Liver (tissue), 8 donors: ENCODE measurements at regions not wholly inside any gene's neighbourhood (a gene's known extent, or its start where the extent isn't known, plus 50 kb on each side); places are given as distances from the start of the nearest gene placed in this dataset.

Experiments used
- DNase-seq: peaks from one replicate; pipeline ENCODE4 v3.0.0-alpha.2; 2017; ENCODE audit warnings: low spot score
- H3K27ac ChIP-seq, 2 donors: one replicate each; pipeline ENCODE4 v1.7.0; 2013; ENCODE audit warnings: inconsistent platforms in 2 of 2, low read length in 2 of 2, control low read depth in 1 of 2, low read depth in 1 of 2, mild to moderate bottlenecking in 1 of 2
- H3K27me3 ChIP-seq, 4 donors: one replicate each; pipeline versions ENCODE4 v1.6.1 to v1.7.0; 2013; ENCODE audit warnings: low read length in 3 of 4, inconsistent platforms in 1 of 4, mild to moderate bottlenecking in 1 of 4, moderate library complexity in 1 of 4; ENCODE audit not compliant: control insufficient read depth in 4 of 4, insufficient read depth in 4 of 4
- H3K36me3 ChIP-seq, 4 donors: one replicate each; pipeline versions ENCODE4 v1.6.1 to v1.7.0; 2013; ENCODE audit warnings: low read length in 3 of 4, mild to moderate bottlenecking in 3 of 4, low read depth in 1 of 4, moderate library complexity in 1 of 4; ENCODE audit not compliant: control insufficient read depth in 4 of 4, insufficient read depth in 3 of 4
- H3K4me1 ChIP-seq, 4 donors: one replicate each; pipeline versions ENCODE4 v1.6.1 to v1.7.0; 2013; ENCODE audit warnings: low read length in 3 of 4, mild to moderate bottlenecking in 3 of 4, moderate library complexity in 1 of 4; ENCODE audit not compliant: control insufficient read depth in 4 of 4, insufficient read depth in 4 of 4
- H3K4me3 ChIP-seq, 3 donors: one replicate each; pipeline versions ENCODE4 v1.6.1 to v1.7.0; 2013; ENCODE audit warnings: low read length in 3 of 3, control low read depth in 1 of 3, low read depth in 1 of 3, mild to moderate bottlenecking in 1 of 3
- H3K9ac ChIP-seq, 2 donors: one replicate each; pipeline ENCODE4 v1.7.0; 2013; ENCODE audit warnings: low read length in 2 of 2, mild to moderate bottlenecking in 2 of 2, moderate library complexity in 2 of 2, control low read depth in 1 of 2, low read depth in 1 of 2
- H3K9me3 ChIP-seq, 4 donors: one replicate each; pipeline versions ENCODE4 v1.6.1 to v1.7.0; 2013; ENCODE audit warnings: low read length in 3 of 4; ENCODE audit not compliant: control insufficient read depth in 4 of 4
- ATF3 ChIP-seq: IDR thresholded peaks from 2 replicates; pipeline ENCODE4 v1.6.1; 2016; ENCODE audit warnings: antibody characterized with exemption
- CTCF ChIP-seq: fragments of 150-350 bp; IDR thresholded peaks from 2 replicates; pipeline ENCODE4 v1.5.1; 2017; ENCODE audit warnings: improper control_type of control experiment, low read depth, low read length; ENCODE audit not compliant: missing input control
- EGR1 ChIP-seq, 2 donors: IDR thresholded peaks; 2 replicates each; pipeline ENCODE4 v1.6.1; 2016 to 2018; ENCODE audit warnings: antibody characterized with exemption in 2 of 2, low read depth in 2 of 2
- FOXA1 ChIP-seq: IDR thresholded peaks from 2 replicates; pipeline ENCODE4 v1.6.1; 2016; ENCODE audit warnings: antibody characterized with exemption
- FOXA2 ChIP-seq: IDR thresholded peaks from 2 replicates; pipeline ENCODE4 v1.6.1; 2016; ENCODE audit warnings: antibody characterized with exemption
- HNF4A ChIP-seq, 2 donors: conservative IDR thresholded peaks; 2 replicates each; pipeline ENCODE4 v1.6.1; 2016; ENCODE audit warnings: antibody characterized with exemption in 2 of 2, mild to moderate bottlenecking in 2 of 2
- HNF4G ChIP-seq: IDR thresholded peaks from 2 replicates; pipeline ENCODE4 v1.6.1; 2016; ENCODE audit warnings: antibody characterized with exemption
- JUND ChIP-seq, 2 donors: IDR thresholded peaks; 2 replicates each; pipeline ENCODE4 v1.6.1; 2016; ENCODE audit warnings: antibody characterized with exemption in 2 of 2
- MAX ChIP-seq: IDR thresholded peaks from 2 replicates; pipeline ENCODE4 v1.6.1; 2016; ENCODE audit warnings: antibody characterized with exemption
- NR2F2 ChIP-seq: IDR thresholded peaks from 2 replicates; pipeline ENCODE4 v1.6.1; 2016; ENCODE audit warnings: antibody characterized with exemption
- RAD21 ChIP-seq, 2 donors: IDR thresholded peaks; 2 replicates each; pipeline ENCODE4 v1.6.1; 2016; ENCODE audit warnings: antibody characterized with exemption in 2 of 2, mild to moderate bottlenecking in 2 of 2
- RXRA ChIP-seq, 2 donors: IDR thresholded peaks; 2 replicates each; pipeline ENCODE4 v1.6.1; 2017 to 2018; ENCODE audit warnings: antibody characterized with exemption in 2 of 2, mild to moderate bottlenecking in 1 of 2
- TAF1 ChIP-seq: conservative IDR thresholded peaks from 2 replicates; pipeline ENCODE4 v1.6.1; 2016; ENCODE audit warnings: antibody characterized with exemption, mild to moderate bottlenecking
- YY1 ChIP-seq: IDR thresholded peaks from 2 replicates; pipeline ENCODE4 v1.6.1; 2016; ENCODE audit warnings: antibody characterized with exemption, mild to moderate bottlenecking
- ZBTB33 ChIP-seq: IDR thresholded peaks from 2 replicates; pipeline ENCODE4 v1.6.1; 2016; ENCODE audit warnings: antibody characterized with exemption
- WGBS: extraction: QIAGEN DNeasy Blood & Tissue Kit; methylation state at CpG from one replicate; pipeline ENCODE4 v1.1.7; 2013; 5-methylcytosine and 5-hydroxymethylcytosine counted together
- TF ChIP-seq, protein P1 (sequence below): IDR thresholded peaks from 2 replicates; pipeline ENCODE4 v1.6.1; 2016; ENCODE audit warnings: antibody characterized with exemption, mild to moderate bottlenecking
- donor health status: healthy.
- donor health status: healthy.
- donor health status: healthy.
- donor health status: healthy.
- donor health status: healthy.

- no peaks in the 10 kb centered on the region for H3K36me3 ChIP-seq
- DNase-seq: no peak
Observed at GRCh38 chr9:90970608-90971007, 169.0 kb downstream of the SYK start.

DNA sequence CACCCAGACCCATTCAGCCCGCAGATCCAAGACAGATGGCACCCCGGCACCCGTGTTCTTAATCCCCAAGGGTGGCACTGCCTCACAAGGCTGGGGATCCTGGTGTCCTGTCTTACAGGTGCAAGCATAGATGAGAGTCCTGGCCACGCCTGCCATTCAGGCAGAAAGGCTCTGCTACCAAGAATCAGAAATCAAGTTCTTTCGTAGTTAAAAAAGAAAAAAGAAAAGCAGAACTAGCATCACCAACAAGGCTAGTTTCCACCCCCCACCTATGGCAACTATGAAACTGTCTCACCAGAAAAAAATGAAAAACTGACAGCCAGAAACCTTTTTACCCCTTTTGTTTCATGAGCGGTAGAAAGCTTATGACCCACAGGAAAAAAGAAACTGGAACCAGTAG lies 170.4 kb downstream of the SYK start:
- Histone ChIP-seq H3K9ac (no peak overlapping the region), H3K27ac (no peak overlapping the region), H3K9me3 (no peaks in the 10 kb centered on the region), H3K27me3 (no peaks in the 10 kb centered on the region), H3K4me3 (no peak overlapping the region), H3K4me1 (no peaks in the 10 kb centered on the region), H3K36me3 (no peaks in the 10 kb centered on the region)
- WGBS: 90% methylated on average over 6 of the region's 6 CpGs
- DNase-seq: no peak
- TF ChIP-seq YY1 (no peak), ZBTB33 (no peak), TAF1 (no peak), HNF4A (conservative IDR thresholded peaks at IDR 0.05) (no peak), RAD21 (IDR thresholded peaks at IDR 0.05) (no peak), CTCF (no peak), FOXA2 (no peak), ATF3 (no peak), HNF4G (no peak), EGR1 (IDR thresholded peaks at IDR 0.05; ENCODE audit: low read depth in 2 of 2) (no peak), JUND (IDR thresholded peaks at IDR 0.05) (no peak)

More at GRCh38 chr9:90970608-90971007, 169.0 kb downstream of the SYK start:
- no peak overlapping the region for H3K9ac ChIP-seq
- 90% methylated on average over 9 of the region's 9 CpGs for WGBS
- no peak overlapping the region for H3K27ac ChIP-seq
- TF ChIP-seq YY1 (no peak), HNF4A (conservative IDR thresholded peaks at IDR 0.05) (no peak), RAD21 (IDR thresholded peaks at IDR 0.05) (no peak), JUND (IDR thresholded peaks at IDR 0.05) (no peak), NR2F2 (no peak), ZBTB33 (no peak), TAF1 (no peak), MAX (no peak), HNF4G (no peak), FOXA1 (no peak), RXRA (IDR thresholded peaks at IDR 0.05) (no peak), EGR1 (IDR thresholded peaks at IDR 0.05; ENCODE audit: low read depth in 2 of 2) (no peak), FOXA2 (no peak)
- TF ChIP-seq, protein P1, sequence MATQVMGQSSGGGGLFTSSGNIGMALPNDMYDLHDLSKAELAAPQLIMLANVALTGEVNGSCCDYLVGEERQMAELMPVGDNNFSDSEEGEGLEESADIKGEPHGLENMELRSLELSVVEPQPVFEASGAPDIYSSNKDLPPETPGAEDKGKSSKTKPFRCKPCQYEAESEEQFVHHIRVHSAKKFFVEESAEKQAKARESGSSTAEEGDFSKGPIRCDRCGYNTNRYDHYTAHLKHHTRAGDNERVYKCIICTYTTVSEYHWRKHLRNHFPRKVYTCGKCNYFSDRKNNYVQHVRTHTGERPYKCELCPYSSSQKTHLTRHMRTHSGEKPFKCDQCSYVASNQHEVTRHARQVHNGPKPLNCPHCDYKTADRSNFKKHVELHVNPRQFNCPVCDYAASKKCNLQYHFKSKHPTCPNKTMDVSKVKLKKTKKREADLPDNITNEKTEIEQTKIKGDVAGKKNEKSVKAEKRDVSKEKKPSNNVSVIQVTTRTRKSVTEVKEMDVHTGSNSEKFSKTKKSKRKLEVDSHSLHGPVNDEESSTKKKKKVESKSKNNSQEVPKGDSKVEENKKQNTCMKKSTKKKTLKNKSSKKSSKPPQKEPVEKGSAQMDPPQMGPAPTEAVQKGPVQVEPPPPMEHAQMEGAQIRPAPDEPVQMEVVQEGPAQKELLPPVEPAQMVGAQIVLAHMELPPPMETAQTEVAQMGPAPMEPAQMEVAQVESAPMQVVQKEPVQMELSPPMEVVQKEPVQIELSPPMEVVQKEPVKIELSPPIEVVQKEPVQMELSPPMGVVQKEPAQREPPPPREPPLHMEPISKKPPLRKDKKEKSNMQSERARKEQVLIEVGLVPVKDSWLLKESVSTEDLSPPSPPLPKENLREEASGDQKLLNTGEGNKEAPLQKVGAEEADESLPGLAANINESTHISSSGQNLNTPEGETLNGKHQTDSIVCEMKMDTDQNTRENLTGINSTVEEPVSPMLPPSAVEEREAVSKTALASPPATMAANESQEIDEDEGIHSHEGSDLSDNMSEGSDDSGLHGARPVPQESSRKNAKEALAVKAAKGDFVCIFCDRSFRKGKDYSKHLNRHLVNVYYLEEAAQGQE: no peak
- H3K27me3 ChIP-seq: no peaks in the 10 kb centered on the region
- no peak overlapping the region for H3K4me3 ChIP-seq
- no peaks in the 10 kb centered on the region for H3K9me3 ChIP-seq
- no peaks in the 10 kb centered on the region for H3K4me1 ChIP-seq
